ENCODE measurements at regions not wholly inside any gene's neighbourhood (a gene's known extent, or its start where the extent isn't known, plus 50 kb on each side); places are given as distances from the start of the nearest gene placed in this dataset.
"Not testable (repeated sequence)": the region's sequence is repeated elsewhere in the genome, so short reads cannot be mapped to it uniquely, and the experiment has no call there.

DNA sequence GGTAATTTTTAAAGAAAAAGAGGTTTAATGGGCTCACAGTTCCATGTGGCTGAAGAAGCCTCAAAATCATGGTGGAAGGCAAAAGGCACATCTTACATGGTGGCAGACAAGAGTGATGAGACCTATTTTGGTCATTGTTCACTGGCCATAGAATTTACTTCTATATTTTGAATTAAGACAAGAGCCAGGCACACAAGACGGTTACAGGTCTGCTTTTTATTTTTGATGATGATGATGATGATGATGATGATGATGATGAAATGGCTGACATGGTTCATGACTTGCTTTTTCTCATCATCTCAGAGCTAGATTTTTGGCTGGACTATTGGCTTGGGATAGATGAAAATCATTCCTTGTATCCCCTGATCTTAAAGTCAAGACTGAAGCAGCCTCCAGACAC is 229.3 kb downstream of the OTOP1 start:
- not testable (repeated sequence) for H3K4me3 ChIP-seq (ENCODE audit: low read length); H2AFZ ChIP-seq (ENCODE audit: low read depth, low read length); H3K4me1 ChIP-seq (ENCODE audit: insufficient read depth, low read length); H3K9me3 ChIP-seq (ENCODE audit: low read length); H3K36me3 ChIP-seq (ENCODE audit: insufficient read depth, low read length); H3K27me3 ChIP-seq (ENCODE audit: insufficient read depth, low read length)

DNA sequence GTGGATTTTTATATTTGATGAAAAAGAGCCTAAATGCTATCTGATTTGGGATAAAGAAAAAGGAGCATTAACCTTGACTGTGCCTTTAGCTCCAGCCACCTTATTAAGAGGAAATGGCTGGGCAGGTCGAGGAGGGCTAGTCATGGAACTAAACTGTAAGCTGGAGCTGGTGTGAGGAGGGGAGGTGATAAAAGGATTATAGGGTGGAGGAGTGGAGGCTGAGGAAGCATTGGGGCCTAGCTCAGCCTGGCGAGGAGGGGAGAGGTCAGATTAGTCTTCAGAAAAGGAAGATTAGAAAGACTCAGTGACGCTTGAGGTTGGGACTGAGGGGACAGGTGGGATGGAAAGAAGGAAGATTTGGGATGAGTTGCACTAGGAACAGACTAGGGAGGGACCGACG is 222.7 kb downstream of the OTOP1 start:
- not testable (repeated sequence) for H3K9me3 ChIP-seq (ENCODE audit: low read length); H3K4me1 ChIP-seq (ENCODE audit: insufficient read depth, low read length); H2AFZ ChIP-seq (ENCODE audit: low read depth, low read length); H3K36me3 ChIP-seq (ENCODE audit: insufficient read depth, low read length); H3K27me3 ChIP-seq (ENCODE audit: insufficient read depth, low read length); H3K4me3 ChIP-seq (ENCODE audit: low read length)

DNA sequence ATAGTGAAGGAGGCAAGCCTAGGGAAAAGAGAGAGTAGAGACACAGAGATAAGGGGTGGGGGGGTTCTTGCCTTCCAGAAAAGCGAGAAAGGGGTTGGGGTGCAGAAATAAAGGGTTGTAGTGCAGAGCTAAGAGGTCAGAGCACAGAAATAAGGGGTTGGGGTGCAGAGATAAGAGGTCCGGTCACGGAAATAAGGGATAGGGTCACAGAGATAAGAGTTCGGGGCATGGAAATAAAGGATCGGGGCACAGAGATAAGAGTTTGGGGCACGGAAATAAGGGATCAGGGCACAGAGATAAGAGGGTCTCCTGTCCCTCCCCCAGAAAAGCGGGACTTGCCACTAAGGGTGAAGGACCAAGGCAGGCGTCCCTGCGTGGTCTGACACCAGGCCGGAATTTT is 222.0 kb downstream of the OTOP1 start:
- not testable (repeated sequence) for H2AFZ ChIP-seq (ENCODE audit: low read depth, low read length); H3K36me3 ChIP-seq (ENCODE audit: insufficient read depth, low read length); H3K4me3 ChIP-seq (ENCODE audit: low read length)

DNA sequence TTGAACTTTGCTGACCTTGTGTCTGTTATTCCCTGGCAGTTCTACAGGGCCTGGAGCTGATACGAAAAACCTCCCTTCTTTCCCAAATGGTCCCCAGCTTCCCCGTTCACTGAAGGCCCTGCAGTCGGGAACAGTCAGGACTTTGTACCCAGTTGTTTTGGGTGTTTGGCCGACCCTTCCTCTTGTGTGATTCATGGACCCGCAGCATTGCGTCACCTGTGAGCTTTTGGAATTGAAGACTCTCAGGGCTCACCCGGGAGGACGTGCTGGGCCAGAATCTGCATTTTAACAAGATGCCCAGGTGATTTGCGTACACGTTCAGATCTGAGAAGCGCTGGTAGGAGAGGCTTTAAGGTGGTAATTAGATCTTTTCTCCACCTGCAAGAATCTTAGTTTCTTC is 220.4 kb downstream of the OTOP1 start:
- not testable (repeated sequence) for H3K9me3 ChIP-seq (ENCODE audit: low read length); H3K4me1 ChIP-seq (ENCODE audit: insufficient read depth, low read length); H3K27me3 ChIP-seq (ENCODE audit: insufficient read depth, low read length); H3K36me3 ChIP-seq (ENCODE audit: insufficient read depth, low read length); H3K4me3 ChIP-seq (ENCODE audit: low read length); H2AFZ ChIP-seq (ENCODE audit: low read depth, low read length)

More for the DNA sequence above, 222.0 kb downstream of the OTOP1 start:
- H3K4me1 ChIP-seq (ENCODE audit: insufficient read depth, low read length); H3K27me3 ChIP-seq (ENCODE audit: insufficient read depth, low read length); H3K9me3 ChIP-seq (ENCODE audit: low read length): not testable (repeated sequence)

DNA sequence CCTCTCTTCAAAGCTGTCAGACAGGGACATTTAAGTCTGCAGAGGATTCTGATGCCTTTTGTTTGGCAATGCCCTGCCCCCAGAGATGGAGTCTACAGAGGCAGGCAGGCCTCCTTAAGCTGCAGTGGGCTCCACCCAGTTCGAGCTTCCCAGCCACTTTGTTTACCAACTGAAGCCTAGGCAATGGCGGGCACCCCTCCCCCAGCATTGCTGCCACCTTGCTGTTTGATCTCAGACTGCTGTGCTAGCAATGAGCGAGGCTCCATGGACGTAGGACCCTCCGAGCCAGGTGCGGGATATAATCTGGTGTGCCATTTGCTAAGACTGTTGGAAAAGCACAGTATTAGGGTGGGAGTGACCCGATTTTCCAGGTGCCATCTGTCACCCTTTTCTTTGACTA is 207.7 kb downstream of the OTOP1 start:
- not testable (repeated sequence) for H3K36me3 ChIP-seq (ENCODE audit: insufficient read depth, low read length); H3K4me1 ChIP-seq (ENCODE audit: insufficient read depth, low read length); H3K4me3 ChIP-seq (ENCODE audit: low read length); H3K27me3 ChIP-seq (ENCODE audit: insufficient read depth, low read length); H3K9me3 ChIP-seq (ENCODE audit: low read length); H2AFZ ChIP-seq (ENCODE audit: low read depth, low read length)

DNA sequence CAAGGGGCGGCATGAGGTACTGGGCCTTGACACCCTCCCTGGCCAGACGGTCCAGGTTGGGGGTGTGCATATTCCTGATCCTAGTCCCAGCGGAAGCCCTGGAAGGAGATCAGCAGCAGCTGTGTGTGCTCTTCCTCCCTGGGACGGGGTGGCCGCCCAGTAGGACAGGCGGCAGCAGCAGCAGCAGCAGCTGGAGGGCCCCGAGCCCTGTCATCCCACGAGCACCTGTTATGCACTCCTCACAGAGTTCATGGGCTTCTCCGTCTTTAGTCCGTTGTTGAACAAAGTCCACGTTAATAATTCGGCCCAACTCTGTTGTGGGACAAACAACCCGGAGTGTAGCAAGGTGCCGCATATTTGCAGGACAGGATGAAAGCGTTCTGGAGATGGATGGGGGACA is 205.6 kb downstream of the OTOP1 start:
- not testable (repeated sequence) for H3K9me3 ChIP-seq (ENCODE audit: low read length); H2AFZ ChIP-seq (ENCODE audit: low read depth, low read length); H3K27me3 ChIP-seq (ENCODE audit: insufficient read depth, low read length); H3K36me3 ChIP-seq (ENCODE audit: insufficient read depth, low read length); H3K4me1 ChIP-seq (ENCODE audit: insufficient read depth, low read length); H3K4me3 ChIP-seq (ENCODE audit: low read length)

DNA sequence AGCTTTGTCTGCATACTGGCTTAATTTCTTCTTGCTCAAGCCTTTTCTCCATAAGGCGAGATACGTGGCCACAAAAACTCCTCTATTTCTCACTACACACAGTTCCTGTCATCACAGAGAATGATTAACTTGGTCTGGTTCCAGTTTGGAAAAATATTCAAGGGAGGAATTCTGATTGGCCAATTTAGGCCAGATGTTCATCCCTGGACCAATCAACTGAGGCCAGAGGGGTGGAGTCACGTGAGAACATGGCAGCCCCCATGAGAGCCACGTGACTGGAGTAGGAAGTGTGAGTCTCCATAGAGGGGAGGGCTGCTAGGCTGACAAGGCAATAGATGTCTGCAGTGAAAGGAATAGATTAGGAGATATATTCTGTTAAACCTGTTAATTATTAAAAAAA is 200.0 kb downstream of the OTOP1 start:
- not testable (repeated sequence) for H3K27me3 ChIP-seq (ENCODE audit: insufficient read depth, low read length); H2AFZ ChIP-seq (ENCODE audit: low read depth, low read length); H3K4me1 ChIP-seq (ENCODE audit: insufficient read depth, low read length); H3K4me3 ChIP-seq (ENCODE audit: low read length); H3K9me3 ChIP-seq (ENCODE audit: low read length); H3K36me3 ChIP-seq (ENCODE audit: insufficient read depth, low read length)

DNA sequence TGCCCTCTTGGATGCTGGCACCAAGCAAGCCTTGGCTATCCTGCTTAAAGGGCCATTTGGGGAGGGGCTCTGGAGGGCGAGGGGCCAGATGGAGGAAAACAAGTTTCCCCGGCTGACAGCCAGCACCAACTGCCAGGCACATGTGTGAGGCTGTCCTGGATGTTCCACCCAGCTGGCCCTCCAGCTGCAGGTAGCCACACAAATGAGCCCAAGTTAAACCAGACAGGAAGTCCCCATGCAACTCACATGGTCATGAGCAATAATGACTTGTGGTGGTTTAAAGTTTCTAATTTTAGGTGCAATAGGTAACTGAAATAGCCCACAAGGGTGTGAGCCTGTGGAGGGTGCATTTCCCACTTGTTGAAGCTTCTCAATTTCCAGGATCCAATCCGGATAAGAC is 198.0 kb downstream of the OTOP1 start:
- H2AFZ ChIP-seq (ENCODE audit: low read depth, low read length); H3K27me3 ChIP-seq (ENCODE audit: insufficient read depth, low read length); H3K9me3 ChIP-seq (ENCODE audit: low read length); H3K4me1 ChIP-seq (ENCODE audit: insufficient read depth, low read length); H3K36me3 ChIP-seq (ENCODE audit: insufficient read depth, low read length); H3K4me3 ChIP-seq (ENCODE audit: low read length): not testable (repeated sequence)

DNA sequence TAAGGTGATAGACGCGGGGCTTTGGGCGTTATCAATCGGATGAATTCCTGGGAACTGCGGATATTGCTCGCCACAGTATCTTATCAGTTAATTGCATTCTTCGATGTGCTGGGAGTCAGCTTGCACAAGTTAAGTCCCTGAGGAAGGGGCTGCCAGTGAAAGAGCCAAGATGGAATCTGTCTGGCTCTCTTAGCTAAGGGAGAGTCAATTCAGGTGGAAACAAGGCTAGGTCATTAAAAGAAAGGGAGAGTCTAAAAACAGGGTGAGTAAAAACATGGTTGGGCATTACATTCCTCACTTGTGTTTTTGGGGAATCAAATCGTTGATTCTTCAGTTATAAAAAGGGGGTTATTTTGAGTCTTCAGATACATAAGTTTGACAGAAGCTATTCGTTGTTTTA is 196.2 kb downstream of the OTOP1 start:
- H2AFZ ChIP-seq (ENCODE audit: low read depth, low read length); H3K4me1 ChIP-seq (ENCODE audit: insufficient read depth, low read length); H3K27me3 ChIP-seq (ENCODE audit: insufficient read depth, low read length); H3K36me3 ChIP-seq (ENCODE audit: insufficient read depth, low read length); H3K9me3 ChIP-seq (ENCODE audit: low read length); H3K4me3 ChIP-seq (ENCODE audit: low read length): not testable (repeated sequence)

DNA sequence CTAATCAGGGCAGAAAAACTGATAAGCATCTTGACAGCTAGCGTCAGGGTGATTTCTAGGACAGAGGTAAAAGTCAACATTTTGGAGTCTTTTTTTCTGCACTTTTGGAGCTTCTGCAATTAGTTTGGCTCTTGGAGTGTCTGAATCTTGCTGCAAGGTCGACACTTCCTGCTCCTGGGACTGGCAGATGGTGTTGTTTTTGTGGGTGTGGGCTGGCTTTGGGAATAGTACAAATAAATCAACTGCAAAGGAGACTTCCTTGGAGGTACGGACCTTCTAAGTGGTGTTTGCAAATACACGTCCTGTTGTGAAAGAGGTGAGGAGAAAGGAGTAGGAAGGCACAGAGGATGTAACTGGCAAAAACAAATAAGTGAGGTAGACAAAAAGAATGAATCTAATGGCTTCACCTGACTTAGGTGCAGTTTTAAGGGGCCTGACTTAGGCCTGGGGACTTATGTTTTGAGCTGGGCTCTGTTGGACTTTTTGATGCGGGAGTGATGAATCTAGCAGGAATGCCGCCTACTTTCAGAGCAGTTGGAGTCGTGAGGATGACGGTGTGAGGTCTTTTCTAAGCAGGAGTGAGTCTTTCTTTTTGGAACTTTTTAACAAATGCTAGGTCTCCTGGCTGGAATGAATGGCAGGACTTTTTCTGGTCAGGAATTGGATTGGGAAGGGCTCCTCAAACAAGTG is 195.1 kb downstream of the OTOP1 start:
- not testable (repeated sequence) for H3K9me3 ChIP-seq (ENCODE audit: low read length); H3K4me1 ChIP-seq (ENCODE audit: insufficient read depth, low read length); H3K4me3 ChIP-seq (ENCODE audit: low read length); H3K36me3 ChIP-seq (ENCODE audit: insufficient read depth, low read length); H3K27me3 ChIP-seq (ENCODE audit: insufficient read depth, low read length); H2AFZ ChIP-seq (ENCODE audit: low read depth, low read length)

DNA sequence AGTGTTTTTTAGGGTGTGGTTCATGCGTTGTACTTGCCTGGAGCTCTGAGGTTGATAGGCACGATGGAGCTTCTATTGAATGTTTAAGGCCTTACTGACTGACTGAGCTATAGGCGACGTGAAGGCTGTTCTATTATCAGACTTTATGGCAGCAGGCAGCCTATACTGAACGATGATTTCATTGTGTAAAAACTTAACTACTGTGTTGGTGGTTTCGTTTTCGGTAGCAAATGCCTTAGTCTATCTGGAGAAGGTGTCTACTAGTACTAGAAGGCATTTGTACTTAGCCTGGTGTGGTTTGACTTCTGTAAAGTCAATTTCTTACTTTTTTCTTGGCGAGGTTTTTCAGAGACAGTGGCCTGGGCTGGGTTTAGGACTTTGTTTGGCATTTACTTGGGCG is 194.4 kb downstream of the OTOP1 start:
- H2AFZ ChIP-seq (ENCODE audit: low read depth, low read length); H3K4me3 ChIP-seq (ENCODE audit: low read length); H3K9me3 ChIP-seq (ENCODE audit: low read length); H3K36me3 ChIP-seq (ENCODE audit: insufficient read depth, low read length); H3K4me1 ChIP-seq (ENCODE audit: insufficient read depth, low read length); H3K27me3 ChIP-seq (ENCODE audit: insufficient read depth, low read length): not testable (repeated sequence)

DNA sequence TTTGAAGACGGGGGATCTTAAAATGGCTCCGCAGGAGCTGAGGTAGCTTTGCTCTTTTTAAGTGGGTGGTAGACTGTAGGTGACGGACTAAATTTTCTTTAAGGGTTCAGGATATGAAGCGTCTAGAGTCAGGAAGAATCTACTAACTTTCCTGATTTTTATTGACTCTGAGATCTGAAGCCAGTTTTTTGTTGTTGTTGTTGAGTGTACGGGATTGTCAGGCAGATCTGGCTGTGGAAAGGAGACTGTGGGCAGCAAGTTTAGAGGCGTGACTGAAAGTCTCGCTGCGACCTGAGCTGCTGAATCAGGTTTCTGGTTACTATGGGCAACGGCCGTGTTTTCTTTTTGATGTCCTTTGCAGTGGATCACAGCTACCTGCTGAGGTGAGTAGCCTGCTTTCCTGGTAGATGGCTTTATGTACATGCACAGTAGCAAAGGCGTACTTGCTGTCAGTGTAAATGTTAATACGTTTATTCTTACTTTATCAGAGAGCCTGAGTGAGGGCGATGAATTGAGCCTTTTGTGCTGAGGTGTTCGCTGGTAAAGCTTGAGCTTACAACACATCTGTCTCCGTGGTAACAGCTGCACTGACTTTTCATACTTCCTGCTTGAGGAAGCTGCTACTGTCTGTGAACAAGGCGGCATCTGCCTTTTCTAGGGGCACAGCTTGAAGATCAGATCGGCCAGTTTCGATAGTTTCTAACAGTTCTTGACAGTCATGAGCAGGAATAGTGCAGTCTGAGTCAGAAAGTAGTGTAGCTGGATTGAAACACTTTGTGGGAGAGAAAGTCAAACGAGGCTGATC is 193.7 kb downstream of the OTOP1 start:
- H3K4me1 ChIP-seq (ENCODE audit: insufficient read depth, low read length); H3K4me3 ChIP-seq (ENCODE audit: low read length); H2AFZ ChIP-seq (ENCODE audit: low read depth, low read length); H3K36me3 ChIP-seq (ENCODE audit: insufficient read depth, low read length); H3K27me3 ChIP-seq (ENCODE audit: insufficient read depth, low read length); H3K9me3 ChIP-seq (ENCODE audit: low read length): not testable (repeated sequence)

DNA sequence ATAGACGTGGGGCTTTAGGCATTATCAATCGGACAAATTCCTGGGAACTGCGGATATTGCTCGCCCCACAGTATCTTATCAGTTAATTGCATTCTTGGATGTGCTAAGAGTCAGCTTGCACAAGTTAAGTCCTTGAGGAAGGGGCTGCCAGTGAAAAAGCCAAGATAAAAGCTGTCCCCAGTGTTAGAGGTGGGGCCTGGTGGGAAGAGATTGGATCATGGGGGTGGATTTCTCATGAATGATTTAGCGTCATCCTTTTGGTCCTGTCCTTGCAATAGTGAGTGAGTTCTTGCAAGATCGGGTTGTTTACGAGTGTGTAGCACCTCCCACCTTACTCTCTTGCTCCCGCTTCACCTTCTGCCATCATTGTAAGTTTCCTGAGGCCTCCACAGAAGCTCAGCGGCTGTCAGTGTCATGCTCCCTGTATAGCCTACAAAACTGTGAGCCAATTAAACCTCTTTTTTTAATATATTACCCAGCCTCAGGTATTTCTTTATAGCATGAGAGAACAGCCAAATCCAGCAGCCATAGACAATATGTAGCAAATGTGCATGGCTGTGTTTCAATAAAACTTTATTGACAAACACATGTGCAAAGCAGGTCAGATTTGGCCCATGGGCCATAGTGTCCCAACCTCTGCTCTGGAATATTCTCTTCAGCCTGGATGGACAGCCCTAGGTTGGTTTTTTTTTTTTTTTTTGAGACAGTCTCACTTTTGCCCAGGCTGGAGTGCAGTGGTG is 189.2 kb downstream of the OTOP1 start:
- not testable (repeated sequence) for H3K4me3 ChIP-seq (ENCODE audit: low read length); H3K4me1 ChIP-seq (ENCODE audit: insufficient read depth, low read length); H3K36me3 ChIP-seq (ENCODE audit: insufficient read depth, low read length); H3K9me3 ChIP-seq (ENCODE audit: low read length); H3K27me3 ChIP-seq (ENCODE audit: insufficient read depth, low read length); H2AFZ ChIP-seq (ENCODE audit: low read depth, low read length)
